GM12892 (cell line): ENCODE measurements at regions not wholly inside any gene's neighbourhood (a gene's known extent, or its start where the extent isn't known, plus 50 kb on each side); places are given as distances from the start of the nearest gene placed in this dataset.

Experiments used
- POLR2A ChIP-seq: IDR thresholded peaks from 2 replicates; pipeline ENCODE4 v1.6.1; 2011; ENCODE audit warnings: low read depth, low read length, control low read depth
- POLR2AphosphoS5 ChIP-seq: IDR thresholded peaks from 2 replicates; pipeline ENCODE4 v1.6.1; 2011; ENCODE audit warnings: low read depth, low read length, control low read depth
- TAF1 ChIP-seq: IDR thresholded peaks from 2 replicates; pipeline ENCODE4 v1.6.1; 2011; ENCODE audit warnings: low read depth, mild to moderate bottlenecking, control low read depth, low read length, borderline replicate concordance

DNA sequence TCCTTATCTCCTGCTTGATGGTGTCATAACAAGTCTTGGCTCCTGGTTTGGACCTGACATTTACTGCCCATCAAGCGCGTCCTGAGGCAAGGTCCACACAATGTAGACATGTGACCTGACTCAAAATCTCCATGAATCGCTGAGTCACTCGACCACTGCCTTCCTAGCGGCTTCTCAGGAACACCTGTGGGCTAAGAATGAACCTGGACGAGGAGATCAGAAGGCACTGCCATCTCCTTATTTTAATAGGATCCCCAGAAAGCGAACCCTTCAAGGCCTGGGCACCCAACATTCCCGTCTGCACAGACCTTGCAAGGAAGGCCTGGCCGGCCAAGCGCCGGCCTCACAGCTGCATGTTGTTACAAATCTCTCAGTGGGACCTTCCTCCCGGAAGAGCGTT lies 60.6 kb upstream of the IRX1 start:
- TF ChIP-seq POLR2A (no peak), POLR2AphosphoS5 (no peak), TAF1 (no peak)
